NCI-H774 (cell line): ENCODE measurements at regions not wholly inside any gene's neighbourhood (a gene's known extent, or its start where the extent isn't known, plus 50 kb on each side); places are given as distances from the start of the nearest gene placed in this dataset.
"Not testable (repeated sequence)": the region's sequence is repeated elsewhere in the genome, so short reads cannot be mapped to it uniquely, and the experiment has no call there.

Source experiments
- DNase-seq: peaks from one replicate; lab custom pipeline; 2025; lab: John Stamatoyannopoulos, UW

DNA sequence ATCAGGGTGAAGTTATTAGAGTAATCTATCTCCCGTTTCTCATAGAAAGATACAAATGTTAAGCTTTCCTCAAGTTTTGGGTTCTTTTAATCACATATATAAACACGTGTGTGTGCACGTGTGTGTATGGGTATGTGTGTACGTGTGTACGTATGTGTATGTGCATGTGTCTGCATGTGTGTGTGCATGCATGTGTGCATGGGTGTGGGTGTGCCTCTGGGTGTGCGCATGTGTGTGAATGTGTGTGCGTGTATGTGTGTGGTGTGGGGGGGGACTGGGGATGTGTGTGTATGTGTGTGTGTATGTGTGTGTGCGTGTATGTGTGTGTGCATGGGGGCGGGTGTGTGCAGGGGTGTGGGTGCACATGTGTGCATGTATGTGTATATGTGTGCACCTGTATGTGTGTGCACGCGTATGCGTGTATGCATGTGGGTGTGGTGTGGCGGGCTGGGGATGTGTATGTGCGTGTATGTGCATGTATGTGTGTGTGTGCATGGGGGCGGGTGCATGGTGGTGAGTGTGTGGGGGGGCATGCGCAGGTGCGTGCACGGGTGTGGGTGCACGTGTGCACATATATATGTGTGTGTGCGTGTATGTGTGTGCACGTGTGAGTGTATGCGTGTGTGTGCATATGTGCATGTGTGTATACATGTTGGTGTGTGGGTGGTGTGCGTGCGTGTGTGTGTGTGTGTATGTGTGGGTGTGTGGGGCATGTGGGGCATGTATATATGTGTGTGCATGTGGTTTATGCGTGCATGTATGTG, 304.0 kb downstream of the MBD2 start:
- no peak for DNase-seq

GRCh38 chr18:53918091-53918490, 306.4 kb downstream of the MBD2 start:
- no peak for DNase-seq

DNA sequence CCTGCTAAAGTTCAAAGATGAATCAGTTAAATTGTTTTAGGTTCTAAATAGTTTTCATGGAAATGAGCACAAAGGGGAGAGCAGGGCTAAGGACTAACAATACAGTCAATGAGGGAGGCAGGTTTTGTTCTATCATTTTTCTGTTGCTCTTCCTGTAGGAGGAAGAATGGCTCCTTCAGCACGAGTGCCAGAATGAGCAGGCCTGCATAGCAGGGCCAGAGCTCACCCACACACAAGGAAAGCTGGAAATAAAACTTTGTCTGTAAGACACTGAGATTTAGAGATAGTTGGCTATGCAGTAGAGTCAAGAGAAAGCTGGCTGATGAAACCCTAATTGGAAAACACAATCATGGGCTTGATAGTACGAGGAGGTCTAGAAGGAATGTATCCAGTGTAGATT, 313.3 kb downstream of the MBD2 start:
- DNase-seq: no peak

- no peak for DNase-seq
Observed at GRCh38 chr18:53909668-53910067, 314.8 kb downstream of the MBD2 start.

GRCh38 chr18:53907921-53908320, 316.5 kb downstream of the MBD2 start:
- DNase-seq: no peak

GRCh38 chr18:53906681-53907080, 317.8 kb downstream of the MBD2 start:
- no peak for DNase-seq

- no peak for DNase-seq
Observed at GRCh38 chr18:53894675-53895442, 329.6 kb downstream of the MBD2 start.

GRCh38 chr18:53887447-53887846, 337.0 kb downstream of the MBD2 start:
- no peak for DNase-seq

DNA sequence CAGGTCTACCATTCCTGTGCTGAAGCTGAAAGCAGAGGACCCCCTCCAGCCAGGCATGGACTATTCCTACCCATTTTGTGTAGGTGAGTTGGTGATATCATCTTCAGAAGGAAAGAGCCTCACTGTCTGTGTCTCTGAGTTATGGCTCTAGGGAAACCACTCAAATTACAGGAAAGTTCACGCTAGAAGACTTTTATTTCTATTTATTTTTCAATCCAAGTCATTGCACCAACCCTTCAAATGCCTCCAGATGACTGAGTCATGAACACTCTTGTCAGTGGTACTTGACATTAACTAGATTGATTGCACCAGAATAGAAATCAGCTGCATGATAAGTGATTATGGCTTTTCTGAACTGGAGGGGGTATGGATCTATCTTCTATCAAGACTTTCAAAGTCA, 338.4 kb downstream of the MBD2 start:
- DNase-seq: no peak

- DNase-seq: no peak
Observed at GRCh38 chr18:53883771-53884170, 340.7 kb downstream of the MBD2 start.

DNA sequence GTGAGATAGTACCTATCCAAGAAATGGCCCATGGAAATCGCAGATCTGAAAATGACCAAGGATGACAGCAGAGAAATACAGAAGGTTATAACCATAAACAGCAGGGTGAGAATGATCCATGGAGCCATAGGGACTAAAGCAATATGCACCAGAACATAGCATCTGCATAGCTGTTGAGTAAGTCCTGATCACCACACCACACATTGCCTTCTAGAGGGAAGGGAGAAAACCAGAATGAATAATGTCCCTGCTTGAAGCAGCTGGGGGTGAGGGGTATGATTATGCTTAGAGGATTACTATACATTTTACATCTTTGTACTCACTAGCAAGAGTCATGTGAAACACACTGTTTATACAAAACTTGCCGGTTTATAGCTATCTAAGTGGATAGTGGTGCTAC, 350.4 kb downstream of the MBD2 start:
- no peak for DNase-seq

DNA sequence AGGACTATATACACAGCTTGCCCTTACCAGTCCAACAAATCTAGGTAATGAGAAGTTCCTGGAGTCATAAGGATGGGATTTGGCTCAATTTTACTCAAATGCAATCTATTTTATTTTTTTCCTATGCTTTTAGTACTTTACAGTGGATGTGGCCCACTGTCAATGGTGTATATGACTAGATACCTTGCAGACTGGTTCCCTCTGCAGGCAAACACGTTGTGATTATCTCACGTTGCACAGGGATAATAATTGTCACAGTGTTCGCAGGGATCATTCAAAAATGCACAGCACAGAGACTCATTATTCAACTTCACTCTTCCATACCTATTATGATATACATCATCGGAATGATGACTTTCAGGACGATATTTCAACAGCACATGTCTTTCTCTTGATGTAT, 359.7 kb downstream of the MBD2 start:
- DNase-seq: no peak

GRCh38 chr18:53862921-53863320, 361.5 kb downstream of the MBD2 start:
- no peak for DNase-seq

GRCh38 chr18:53861185-53861584, 363.3 kb downstream of the MBD2 start:
- DNase-seq: no peak

DNA sequence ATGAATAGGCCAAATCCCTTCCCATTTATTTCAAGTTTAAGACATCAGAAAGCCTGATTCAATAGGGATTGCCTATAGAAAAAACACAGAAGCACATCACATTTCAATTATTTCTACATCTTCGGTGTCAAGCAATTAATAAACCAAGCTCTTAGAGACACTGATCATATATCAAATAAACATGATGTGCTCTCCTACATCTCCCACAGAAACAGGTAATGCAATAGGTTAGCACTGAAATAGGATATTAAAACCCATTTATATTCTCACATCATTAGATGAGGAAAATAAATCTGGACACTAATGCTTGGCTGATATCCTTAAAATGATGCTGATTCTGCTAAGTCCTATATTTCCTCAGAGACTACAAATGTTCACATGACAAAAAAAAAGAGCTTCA, 364.7 kb downstream of the MBD2 start:
- no peak for DNase-seq

- no peak for DNase-seq
Observed at GRCh38 chr18:53850902-53851301, 373.6 kb downstream of the MBD2 start.

- no peak for DNase-seq
Observed at GRCh38 chr18:53843763-53844162, 380.7 kb downstream of the MBD2 start.

DNA sequence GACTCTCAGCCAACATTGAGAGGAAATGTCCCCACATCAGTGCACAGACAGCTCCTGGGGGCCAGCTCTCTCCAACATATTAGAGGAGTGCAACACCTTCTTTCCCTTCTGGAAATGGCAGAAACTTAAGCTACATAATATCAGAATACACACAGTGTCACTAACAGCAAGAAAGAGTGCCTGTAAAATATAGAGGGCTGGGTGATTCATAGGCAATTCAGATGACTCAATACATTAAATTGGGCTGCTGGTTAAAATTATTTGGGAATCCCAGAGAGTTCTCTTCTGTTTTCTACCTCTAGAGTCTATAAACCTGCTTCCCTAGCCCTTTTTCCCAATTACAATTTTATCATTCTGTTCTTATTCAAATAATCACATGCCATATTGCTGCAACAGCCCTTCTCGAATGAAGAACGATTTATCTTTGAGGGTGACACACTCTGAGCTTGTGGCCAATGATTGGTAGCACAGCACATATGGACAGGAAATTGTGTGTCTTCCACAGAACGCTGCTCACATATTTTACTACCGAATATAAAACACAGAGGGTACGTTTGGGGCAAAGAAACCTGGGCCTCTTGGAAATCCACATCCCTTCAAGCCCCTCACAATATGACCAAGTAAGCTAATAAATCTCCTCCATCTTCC, 381.2 kb downstream of the MBD2 start:
- DNase-seq: no peak

- DNase-seq: no peak
Observed at GRCh38 chr18:53838746-53839145, 385.7 kb downstream of the MBD2 start.

GRCh38 chr18:53821141-53821540, 403.3 kb downstream of the MBD2 start:
- DNase-seq: not testable (repeated sequence)

DNA sequence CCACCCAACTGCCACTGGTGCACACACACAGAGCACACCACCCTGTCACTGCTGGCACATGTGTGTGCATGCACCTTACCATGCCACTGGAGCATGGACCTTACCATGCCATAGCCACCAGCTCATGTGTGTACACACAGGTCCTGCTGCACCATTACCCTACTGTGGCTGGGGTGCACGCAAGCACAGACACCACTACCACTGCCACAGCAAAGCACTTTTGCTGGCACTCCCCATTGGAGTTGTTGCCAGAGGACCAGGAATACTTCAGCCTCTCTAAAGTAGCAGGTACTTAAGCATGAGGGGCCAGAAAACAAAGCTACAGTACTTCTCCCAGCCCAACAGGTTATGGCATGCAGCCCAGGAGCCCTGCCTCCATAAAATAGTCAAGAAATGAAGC, 404.8 kb downstream of the MBD2 start:
- no peak for DNase-seq

- no peak for DNase-seq
Observed at GRCh38 chr18:53819174-53819573, 405.3 kb downstream of the MBD2 start.
